ENCODE measurements at regions not wholly inside any gene's neighbourhood (a gene's known extent, or its start where the extent isn't known, plus 50 kb on each side); places are given as distances from the start of the nearest gene placed in this dataset.
A peak's percentile ranks its signal among the peaks of the same experiment; 100 is the strongest.

DNA sequence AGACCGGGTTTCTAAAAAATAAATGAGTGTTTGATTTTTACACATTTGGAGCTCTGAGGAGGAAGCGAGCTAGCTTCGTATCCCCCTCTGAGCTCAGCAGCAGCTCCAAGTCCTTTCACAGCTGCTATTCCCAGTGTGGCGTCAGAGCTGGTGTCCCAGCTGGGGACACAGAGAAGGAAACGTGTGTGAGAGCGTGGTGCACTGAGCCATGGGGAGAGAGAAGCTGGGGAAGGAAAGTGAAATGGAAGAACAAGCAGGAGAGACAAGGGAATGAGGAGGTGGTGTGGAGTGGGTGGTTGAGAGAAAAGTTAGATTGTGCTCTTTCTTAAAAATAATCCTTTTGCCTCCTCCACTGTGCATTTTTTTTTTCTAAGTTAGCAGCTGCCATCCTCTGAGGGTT lies 79.5 kb upstream of the SLC4A4 start:
- no peaks in the 10 kb centered on the region for H3K36me3 ChIP-seq (replicated peaks in 1 of 2)
- no peaks in the 10 kb centered on the region for H3K27me3 ChIP-seq
- no peaks in the 10 kb centered on the region for H3K4me1 ChIP-seq (replicated peaks in 1 of 2)
- no peak for DNase-seq
- H3K9me3 ChIP-seq (replicated peaks in 1 of 3): no peaks in the 10 kb centered on the region
- intact Hi-C loops (cut with DNase I): no loop called here
- H3K27ac ChIP-seq: no peak overlapping the region
- WGBS, 4 donors: 76 to 89% (median 81%) methylated on average over 6 of the region's 6 CpGs
- no peak overlapping the region for H3K4me3 ChIP-seq
- TF ChIP-seq, protein P1, sequence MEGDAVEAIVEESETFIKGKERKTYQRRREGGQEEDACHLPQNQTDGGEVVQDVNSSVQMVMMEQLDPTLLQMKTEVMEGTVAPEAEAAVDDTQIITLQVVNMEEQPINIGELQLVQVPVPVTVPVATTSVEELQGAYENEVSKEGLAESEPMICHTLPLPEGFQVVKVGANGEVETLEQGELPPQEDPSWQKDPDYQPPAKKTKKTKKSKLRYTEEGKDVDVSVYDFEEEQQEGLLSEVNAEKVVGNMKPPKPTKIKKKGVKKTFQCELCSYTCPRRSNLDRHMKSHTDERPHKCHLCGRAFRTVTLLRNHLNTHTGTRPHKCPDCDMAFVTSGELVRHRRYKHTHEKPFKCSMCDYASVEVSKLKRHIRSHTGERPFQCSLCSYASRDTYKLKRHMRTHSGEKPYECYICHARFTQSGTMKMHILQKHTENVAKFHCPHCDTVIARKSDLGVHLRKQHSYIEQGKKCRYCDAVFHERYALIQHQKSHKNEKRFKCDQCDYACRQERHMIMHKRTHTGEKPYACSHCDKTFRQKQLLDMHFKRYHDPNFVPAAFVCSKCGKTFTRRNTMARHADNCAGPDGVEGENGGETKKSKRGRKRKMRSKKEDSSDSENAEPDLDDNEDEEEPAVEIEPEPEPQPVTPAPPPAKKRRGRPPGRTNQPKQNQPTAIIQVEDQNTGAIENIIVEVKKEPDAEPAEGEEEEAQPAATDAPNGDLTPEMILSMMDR (IDR thresholded peaks at IDR 0.05): no peak
- no peak for TF ChIP-seq POLR2A (IDR thresholded peaks at IDR 0.05)

DNA sequence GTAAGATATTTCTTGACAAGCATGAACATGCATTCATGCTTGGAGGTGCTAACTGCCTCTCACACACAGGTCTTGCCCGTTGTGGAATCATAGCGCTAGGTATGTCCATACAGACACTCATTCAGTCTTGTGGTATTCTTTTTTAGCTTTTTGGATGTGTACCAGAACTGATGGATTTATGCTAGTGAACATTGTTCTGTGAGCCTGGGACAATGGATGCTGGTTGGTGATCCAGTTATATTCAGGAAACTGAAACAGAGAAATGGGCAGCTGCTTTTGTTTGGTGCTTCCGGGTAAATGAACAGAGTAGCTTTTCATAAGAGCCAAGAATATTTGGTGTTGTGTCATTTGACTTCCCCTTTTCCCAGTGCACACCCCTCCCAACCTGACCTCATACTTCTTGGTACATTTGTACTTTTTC lies 78.9 kb upstream of the SLC4A4 start:
- 61 to 81% (median 72%) methylated on average over 3 of the region's 3 CpGs for WGBS, 4 donors
- intact Hi-C loops (cut with DNase I): no loop called here
- peak in 2 of 7 donors; percentile 7 to 14 for DNase-seq

DNA sequence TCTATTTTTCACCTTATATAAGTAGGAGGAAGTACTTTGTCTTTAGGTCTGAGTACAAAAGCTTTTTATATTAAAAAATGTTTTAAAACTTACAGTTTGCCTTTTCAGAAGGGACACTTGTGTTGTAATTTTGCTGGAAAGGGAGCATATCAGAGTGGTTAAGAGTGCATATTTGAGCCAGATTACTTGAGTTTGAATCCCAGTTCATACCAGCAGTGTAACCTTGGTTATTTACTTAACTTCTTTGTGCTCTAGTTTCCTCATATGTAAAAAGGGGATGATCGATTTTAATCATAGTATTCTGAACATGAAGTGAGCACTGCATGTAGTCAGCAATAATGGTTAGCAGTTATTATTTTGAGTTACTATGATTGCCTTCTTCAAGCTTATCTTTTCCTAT lies 78.3 kb upstream of the SLC4A4 start:
- H3K9me3 ChIP-seq (replicated peaks in 1 of 3): no peaks in the 10 kb centered on the region
- H3K36me3 ChIP-seq (replicated peaks in 1 of 2): no peaks in the 10 kb centered on the region
- TF ChIP-seq, protein P1 (IDR thresholded peaks at IDR 0.05): no peak
- TF ChIP-seq POLR2A (IDR thresholded peaks at IDR 0.05): no peak
- 57 to 67% (median 65%) methylated on average over 1 of the region's 1 CpG for WGBS, 4 donors
- no peak overlapping the region for H3K27ac ChIP-seq
- intact Hi-C loops (cut with DNase I): no loop called here
- H3K4me1 ChIP-seq (replicated peaks in 1 of 2): no peaks in the 10 kb centered on the region
- no peak for DNase-seq
- no peak overlapping the region for H3K4me3 ChIP-seq
- no peaks in the 10 kb centered on the region for H3K27me3 ChIP-seq

More for the DNA sequence above, 78.9 kb upstream of the SLC4A4 start:
- H3K27me3 ChIP-seq: no peaks in the 10 kb centered on the region
- H3K4me3 ChIP-seq: no peak overlapping the region
- TF ChIP-seq, protein P1 (IDR thresholded peaks at IDR 0.05): no peak
- no peak for TF ChIP-seq POLR2A (IDR thresholded peaks at IDR 0.05)
- peak overlapping the region in 1 of 5 donors; percentile 33 for H3K27ac ChIP-seq
- no peaks in the 10 kb centered on the region for H3K4me1 ChIP-seq (replicated peaks in 1 of 2)
- no peaks in the 10 kb centered on the region for H3K36me3 ChIP-seq (replicated peaks in 1 of 2)
- H3K9me3 ChIP-seq (replicated peaks in 1 of 3): no peaks in the 10 kb centered on the region

DNA sequence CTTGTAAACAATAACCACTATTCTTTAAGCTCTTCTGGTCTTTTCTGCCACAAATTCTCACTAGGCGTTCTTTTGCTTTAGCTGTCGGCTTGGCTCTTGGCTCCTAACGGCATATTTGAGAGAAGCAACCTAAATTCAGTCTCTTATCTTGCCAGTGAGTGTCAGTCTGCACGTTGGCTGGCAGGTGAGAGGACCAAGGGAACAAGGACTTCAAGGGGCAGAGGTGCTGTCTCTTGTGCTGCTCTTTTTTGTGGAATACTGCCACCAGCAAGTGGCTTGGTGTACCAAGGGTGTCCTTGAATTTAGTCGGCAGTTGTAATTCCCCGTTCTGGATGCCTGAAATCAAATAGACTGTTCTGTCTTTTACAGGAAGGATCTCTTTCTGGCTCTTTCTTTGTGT lies 77.8 kb upstream of the SLC4A4 start:
- no peak for TF ChIP-seq POLR2A (IDR thresholded peaks at IDR 0.05)

DNA sequence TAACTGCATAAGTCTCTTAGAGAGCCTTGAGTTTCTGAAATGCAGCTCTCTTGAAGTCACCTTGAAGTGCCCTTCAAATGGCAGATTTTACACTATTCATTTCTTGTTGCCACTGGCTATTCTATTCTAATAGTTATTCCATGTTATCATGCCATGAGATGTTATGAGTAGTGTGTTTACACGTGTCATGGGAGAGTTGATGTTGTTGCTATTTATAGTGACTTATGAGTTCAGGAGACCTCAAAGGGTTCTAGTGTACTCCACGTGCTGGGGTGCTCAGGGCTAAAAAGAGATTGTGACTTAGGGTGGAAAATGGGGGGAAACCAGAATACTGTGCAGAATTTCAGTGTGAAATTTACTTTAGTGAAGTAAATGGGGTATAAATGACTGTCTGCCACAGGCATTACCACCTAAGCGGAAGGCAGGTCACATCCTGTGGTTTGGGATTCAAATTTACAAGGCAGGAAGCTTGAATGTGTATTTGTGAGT lies 77.1 kb upstream of the SLC4A4 start:
- Histone ChIP-seq H3K27me3 (no peaks in the 10 kb centered on the region), H3K27ac (no peak overlapping the region), H3K4me3 (no peak overlapping the region), H3K9me3 (replicated peaks in 1 of 3) (no peaks in the 10 kb centered on the region), H3K4me1 (replicated peaks in 1 of 2) (no peaks in the 10 kb centered on the region), H3K36me3 (replicated peaks in 1 of 2) (no peaks in the 10 kb centered on the region)
- intact Hi-C loops (cut with DNase I): no loop called here
- no peak for DNase-seq
- TF ChIP-seq, protein P1 (IDR thresholded peaks at IDR 0.05): no peak
- TF ChIP-seq POLR2A (IDR thresholded peaks at IDR 0.05): no peak
- WGBS, 4 donors: 62 to 72% (median 65%) methylated on average over 3 of the region's 3 CpGs

More for the DNA sequence above, 77.8 kb upstream of the SLC4A4 start:
- Histone ChIP-seq H3K27ac (no peak overlapping the region), H3K27me3 (no peaks in the 10 kb centered on the region), H3K36me3 (replicated peaks in 1 of 2) (no peaks in the 10 kb centered on the region), H3K4me1 (replicated peaks in 1 of 2) (no peaks in the 10 kb centered on the region), H3K9me3 (replicated peaks in 1 of 3) (no peaks in the 10 kb centered on the region), H3K4me3 (no peak overlapping the region)
- 59 to 68% (median 62%) methylated on average over 6 of the region's 6 CpGs for WGBS, 4 donors
- DNase-seq: no peak
- intact Hi-C loops (cut with DNase I): no loop called here
